Activated gamma-delta T cell treated with Interleukin-2 at 50 U/mL for 16 hours (primary cell): ENCODE measurements at regions not wholly inside any gene's neighbourhood (a gene's known extent, or its start where the extent isn't known, plus 50 kb on each side); places are given as distances from the start of the nearest gene placed in this dataset.

Experiments
- DNase-seq: peaks from one replicate; pipeline ENCODE4 v3.0.0-alpha.2; 2020

- no peak for DNase-seq
These were observed 164.5 kb downstream of the PIK3R1 start for GRCh38 chr5:68380078-68380477.

GRCh38 chr5:68381060-68381459 is 165.5 kb downstream of the PIK3R1 start:
- no peak for DNase-seq

- no peak for DNase-seq
These were observed 166.4 kb downstream of the PIK3R1 start for GRCh38 chr5:68381909-68382308.

GRCh38 chr5:68382640-68383039 is 167.1 kb downstream of the PIK3R1 start:
- DNase-seq: no peak

DNA sequence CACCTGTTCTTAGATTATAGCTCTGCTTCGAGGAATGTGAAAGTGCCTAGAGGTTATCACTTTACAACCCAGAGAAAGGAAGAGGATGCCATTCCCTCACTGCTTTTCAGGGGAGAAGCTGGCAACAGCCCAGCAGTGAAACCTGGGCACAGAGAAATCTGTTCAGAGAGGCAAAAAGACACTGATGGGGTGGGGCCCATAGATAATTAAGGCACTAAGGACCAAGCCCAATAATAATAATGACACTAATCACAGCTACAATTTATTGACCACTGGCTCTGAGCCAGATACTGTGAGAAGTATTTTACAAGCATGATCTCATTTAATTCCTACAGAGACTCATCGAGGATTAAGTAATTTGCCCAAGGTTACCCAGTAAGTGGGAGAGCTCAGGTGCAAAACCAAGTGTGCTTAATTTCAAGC is 168.3 kb downstream of the PIK3R1 start:
- no peak for DNase-seq

DNA sequence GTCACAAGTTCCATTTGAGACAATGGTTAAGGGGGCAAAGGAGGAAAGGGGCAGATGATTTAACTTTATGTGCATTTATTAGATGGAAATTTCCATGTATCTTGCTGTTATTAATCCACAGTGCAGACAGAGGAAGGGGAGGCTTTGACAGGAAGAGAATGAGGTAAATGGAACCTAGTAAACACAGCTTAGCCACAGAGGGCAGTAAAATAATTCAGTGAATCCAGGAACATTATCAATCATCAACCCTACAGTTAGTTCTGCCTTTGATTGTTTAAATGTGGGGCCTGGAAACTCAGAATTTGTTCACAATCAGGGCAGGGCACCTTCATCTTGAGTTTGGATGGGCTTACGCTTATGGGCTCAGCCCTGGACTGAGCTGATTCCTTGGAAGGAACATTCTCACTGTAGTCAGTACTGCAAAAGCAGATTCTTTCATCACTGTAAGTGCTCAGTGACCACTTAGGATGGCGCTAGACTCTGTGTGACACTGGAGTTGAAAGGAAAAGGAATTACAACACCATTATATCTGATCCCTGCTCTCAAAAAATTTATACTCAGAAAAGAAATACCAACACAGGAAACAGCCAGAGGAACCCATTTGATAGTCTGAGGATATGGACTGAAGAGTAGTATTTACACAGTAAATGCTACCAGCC is 169.5 kb downstream of the PIK3R1 start:
- DNase-seq: no peak

GRCh38 chr5:68385936-68386335 is 170.4 kb downstream of the PIK3R1 start:
- DNase-seq: no peak

DNA sequence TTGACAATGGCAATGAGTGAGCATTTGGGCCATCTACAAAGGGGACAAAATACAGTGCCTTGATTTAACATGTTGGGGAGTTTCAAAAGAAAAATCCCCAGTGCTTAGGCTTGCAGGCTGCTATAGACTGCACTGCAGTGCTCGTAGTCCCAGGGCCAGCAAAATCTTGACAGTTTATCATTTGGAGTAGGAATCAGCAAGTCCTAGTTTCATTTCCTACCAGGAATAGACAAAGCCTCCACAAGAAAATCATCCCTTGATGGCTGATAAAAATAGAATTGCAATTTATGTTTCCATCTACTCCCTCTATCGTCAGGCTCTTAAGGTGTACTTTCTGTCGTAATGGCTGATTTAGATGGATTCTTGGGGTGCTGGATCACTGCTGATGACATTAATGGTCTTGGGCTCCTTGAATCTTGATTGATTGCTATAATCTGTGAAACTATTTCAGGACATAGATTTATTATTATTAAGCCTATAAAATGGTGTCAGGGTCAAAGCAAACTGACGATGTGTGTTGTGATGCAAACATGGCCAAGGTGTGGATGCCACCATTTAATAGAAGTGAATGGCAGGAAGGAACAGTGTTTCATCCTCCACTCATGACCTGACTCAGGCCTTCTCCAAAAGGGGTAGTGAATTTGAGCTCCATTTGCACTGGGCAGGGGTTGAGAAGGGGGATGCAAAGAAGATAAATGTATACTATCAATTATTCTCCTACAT is 171.7 kb downstream of the PIK3R1 start:
- no peak for DNase-seq

DNA sequence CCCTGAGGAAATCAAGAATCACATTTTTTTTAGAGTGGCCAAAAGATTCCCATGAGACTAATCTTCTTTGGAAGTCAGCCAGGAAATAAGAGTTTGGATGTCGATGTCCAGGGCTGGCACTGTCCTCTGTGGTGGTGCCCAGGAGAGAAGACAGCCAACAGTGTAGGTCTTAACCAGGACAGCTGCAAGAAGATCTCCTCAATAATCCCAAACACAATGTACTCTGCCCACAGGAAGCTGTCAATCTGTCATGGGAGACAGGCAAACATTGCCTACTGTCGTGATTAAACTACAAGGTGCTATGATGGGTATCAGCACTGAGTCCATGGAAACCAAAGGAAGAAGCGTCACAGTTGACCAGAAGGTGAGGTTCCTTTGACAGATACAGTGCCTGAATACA is 174.1 kb downstream of the PIK3R1 start:
- no peak for DNase-seq

DNA sequence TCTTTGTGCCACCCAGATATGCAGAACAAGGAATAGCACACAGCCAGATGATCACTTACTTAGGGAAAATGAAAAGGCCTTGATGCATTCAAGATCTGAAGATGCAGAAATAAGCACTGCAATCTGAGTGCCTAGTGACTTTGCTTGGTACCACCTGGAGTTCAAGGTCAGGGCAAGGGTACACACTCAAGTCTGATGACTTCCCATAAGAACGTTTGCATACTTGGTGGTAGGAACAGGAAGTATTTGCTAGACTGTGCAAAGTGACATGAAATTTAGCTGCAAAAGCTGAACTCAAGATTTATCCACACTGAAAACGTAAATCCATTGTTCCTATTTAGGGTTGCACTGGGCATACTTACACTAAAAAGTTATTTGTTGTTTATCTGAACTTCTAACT is 177.1 kb downstream of the PIK3R1 start:
- DNase-seq: no peak

DNA sequence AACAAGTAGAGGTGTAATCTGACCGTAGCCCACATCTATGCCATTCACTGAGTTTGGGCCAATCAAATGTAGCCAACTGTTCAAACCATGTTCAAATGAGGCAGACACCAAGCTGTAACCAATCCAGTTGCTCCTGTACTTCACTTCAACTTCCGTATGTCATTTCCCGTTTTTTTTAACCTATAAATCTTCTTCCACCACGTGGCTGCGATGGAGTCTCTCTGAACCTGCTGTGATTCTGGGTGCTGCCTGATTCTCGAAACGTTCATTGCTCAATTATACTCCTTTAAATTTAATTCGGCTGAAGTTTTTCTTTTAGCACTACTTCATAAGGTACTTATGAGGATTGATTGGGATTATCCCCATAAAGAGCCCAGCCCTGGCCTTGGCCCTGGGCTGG is 179.7 kb downstream of the PIK3R1 start:
- DNase-seq: no peak

- no peak for DNase-seq
These were observed 180.5 kb downstream of the PIK3R1 start for GRCh38 chr5:68395926-68396511.

DNA sequence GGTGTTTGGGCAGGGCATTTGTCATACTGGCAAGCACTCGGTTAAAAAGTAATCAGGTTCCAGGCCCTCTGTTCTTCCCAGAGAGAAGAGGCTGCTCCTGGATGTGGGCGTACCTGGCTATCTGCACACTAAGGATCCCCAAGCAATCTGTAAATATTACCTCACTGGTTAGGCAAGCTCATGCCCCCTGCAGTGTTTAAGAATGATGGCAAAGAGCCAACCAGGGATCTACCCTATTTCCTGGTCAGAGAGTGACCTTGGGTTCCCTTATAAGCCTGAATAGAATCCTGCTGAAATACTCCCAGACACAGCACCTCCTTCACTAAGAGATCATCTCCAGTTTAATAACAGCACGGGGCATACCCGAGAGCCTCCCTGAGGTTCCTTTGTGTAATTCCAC is 181.2 kb downstream of the PIK3R1 start:
- DNase-seq: no peak

DNA sequence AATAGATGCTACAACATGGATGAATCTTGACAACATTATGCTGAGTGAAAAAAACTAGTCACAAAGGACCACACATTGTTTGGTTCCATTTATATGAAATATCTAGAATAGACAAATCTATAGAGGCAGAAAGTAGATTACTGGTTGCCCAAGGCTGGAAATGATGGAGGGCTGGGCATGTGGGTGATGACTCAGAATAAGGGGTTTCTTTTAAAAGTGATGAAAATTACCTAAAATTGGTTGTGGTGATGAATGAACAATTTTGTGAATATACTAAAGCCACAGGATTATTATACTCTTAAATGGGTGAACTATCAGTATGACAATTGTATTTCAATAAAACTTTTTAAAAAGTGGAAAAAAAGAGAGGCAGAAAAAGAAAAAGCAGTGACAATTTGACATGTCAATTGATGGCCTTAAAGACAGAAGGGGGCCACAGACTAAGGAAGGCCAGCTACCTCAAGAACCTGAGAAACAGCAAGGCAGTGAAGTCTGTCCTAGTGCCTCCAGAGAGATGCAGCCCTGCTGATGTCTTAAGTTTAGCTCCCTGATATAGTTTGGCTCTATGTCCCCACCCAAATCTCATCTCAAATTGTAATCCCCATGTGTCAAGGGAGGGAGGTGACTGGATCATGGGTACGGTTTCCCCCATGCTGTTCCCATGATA is 182.7 kb downstream of the PIK3R1 start:
- no peak for DNase-seq

DNA sequence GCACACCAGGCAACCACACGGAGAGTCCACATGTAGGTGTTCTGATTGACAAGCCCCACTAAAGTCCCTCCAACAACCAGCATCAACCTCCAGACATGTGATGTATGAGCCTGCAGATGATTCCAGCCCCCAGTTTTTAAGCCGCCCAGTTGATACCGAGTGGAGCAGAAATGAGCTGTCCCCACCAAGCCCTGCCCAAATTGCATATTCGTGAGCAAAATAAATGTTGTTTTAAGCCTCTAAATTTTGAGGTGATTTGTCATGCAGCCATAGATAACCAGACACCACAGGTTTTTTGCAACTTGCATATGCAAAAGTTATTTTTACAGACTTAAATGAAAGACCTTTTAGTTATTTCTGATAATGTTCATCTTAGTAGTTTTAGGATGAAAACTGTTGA is 187.7 kb downstream of the PIK3R1 start:
- DNase-seq: no peak

- DNase-seq: no peak
These were observed 188.7 kb downstream of the PIK3R1 start for GRCh38 chr5:68404246-68404645.

- no peak for DNase-seq
These were observed 189.6 kb downstream of the PIK3R1 start for GRCh38 chr5:68405026-68405684.

DNA sequence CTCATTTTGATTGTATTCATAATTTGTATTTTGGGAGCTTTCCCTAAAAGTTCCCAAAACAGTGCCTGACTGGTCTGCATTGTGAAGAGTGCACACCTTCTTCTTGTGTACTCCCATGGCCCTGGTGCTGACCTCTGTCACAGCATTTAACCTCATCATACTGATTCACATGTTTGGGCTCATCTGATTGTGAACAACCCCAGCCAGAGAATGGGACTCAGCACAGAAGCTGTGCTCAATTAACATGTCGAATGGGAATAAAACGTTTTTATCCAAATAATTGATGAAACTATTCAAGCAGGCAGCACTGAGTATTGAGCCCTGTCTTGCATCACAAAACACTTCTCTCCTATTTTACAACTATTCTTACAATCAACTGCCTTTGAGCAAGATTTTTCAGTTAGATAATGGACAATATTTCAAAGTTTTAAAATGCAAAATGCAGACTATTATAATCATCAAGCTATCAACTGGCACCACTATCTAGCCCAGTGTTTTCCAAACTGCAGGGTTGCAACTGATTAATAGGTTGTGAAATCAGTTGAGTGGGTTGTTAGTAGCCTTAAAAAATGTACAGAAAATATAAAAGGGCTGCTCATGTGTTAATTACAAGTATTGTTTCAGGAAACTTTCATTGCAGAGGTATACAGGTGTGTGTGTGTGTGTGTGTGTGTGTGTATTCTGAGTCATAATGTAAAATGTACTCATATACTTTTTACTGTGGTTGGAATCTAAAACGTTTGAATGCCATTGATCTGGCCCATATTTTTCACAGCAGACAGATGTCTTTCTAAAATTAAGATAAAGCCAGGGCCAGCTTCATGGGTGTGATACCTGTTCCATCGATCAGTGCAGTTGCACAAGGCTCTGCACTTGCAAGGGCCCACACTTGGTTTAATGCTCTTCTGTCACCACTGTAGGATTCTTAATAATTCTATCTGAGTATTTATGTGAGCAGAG is 190.5 kb downstream of the PIK3R1 start:
- DNase-seq: no peak

DNA sequence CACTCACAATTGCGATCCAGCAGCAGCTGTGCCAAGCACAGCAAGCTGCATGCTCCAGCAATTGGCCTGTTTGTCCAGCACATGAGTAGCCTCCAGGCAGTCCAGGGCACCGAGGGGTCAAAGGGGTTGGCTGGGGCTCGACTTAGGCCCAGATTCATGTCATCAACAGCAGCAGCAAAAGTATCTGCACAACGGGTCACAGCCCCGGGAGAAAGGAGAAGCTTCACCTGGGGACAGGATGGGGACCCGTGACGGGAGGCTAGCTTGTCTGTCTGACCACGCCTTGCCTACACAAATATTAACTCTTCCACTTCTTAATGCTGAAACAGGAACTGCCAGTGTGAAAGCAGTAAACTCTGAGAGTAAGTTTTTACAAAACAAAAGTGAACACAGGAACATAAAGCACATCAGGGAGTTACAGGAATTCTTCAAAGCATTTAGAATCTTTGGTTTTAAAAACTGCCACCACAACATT is 191.2 kb downstream of the PIK3R1 start:
- no peak for DNase-seq

DNA sequence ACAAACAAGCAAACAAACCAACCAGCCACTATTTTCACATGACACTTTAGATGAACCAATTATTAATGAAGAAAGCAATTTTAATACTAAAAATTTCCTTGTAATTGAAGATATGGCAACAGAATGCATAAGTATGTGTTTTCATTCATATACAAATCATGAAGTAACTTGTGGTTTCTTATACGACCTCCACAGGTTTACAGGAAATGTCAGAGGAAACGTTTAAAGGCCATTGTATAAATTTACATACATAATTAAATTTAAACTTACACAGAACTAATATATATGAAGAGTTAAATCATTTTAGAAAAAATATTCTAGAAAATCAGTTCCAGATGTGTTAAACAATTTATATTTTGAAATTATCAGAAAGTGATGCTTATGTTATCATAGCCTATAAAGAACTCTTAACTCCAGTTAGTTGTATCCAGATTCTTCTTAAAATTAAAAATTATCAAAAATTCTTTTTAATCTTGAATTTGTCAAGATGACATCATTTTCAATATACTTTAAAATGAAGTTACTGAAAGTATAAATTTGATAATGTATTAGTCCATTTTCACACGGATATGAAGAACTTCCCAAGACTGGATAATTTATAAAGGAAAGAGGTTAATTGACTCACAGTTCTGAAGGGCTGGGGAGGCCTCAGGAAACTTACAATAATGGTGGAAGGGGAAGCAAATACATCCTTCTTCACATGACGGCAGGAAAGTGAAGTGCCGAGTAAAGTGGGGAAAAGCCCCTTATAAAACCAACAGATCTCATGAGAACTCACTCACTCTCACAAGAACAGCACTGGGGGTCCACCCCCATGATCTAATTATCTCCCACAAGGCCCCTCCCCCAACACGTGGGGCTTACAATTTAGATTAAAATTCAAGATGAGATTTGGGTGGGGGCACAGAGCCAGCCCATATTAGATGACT is 192.0 kb downstream of the PIK3R1 start:
- DNase-seq: no peak
